GM18868 (cell line): ENCODE measurements at regions not wholly inside any gene's neighbourhood (a gene's known extent, or its start where the extent isn't known, plus 50 kb on each side); places are given as distances from the start of the nearest gene placed in this dataset.
"Not testable (repeated sequence)": the region's sequence is repeated elsewhere in the genome, so short reads cannot be mapped to it uniquely, and the experiment has no call there.

ENCODE experiments used
- ATAC-seq: cut with Tn5 transposase; IDR thresholded peaks from one replicate; pipeline ENCODE4 v1.9.1; 2021; ENCODE audit warnings: mild to moderate bottlenecking, moderate library complexity; ENCODE audit not compliant: unreplicated experiment

- no peak for ATAC-seq
Measured at GRCh38 chr10:28188526-28188925, 114.3 kb downstream of the MPP7 start.

GRCh38 chr10:28186887-28187578 is 115.8 kb downstream of the MPP7 start:
- ATAC-seq = no peak

GRCh38 chr10:28186461-28186860 is 116.4 kb downstream of the MPP7 start:
- no peak for ATAC-seq

- no peak for ATAC-seq
Measured at GRCh38 chr10:28184810-28185209, 118.1 kb downstream of the MPP7 start.

GRCh38 chr10:28181478-28182096 is 121.3 kb downstream of the MPP7 start:
- no peak for ATAC-seq

GRCh38 chr10:28180654-28181053 is 122.2 kb downstream of the MPP7 start:
- no peak for ATAC-seq

- ATAC-seq = no peak
Measured at GRCh38 chr10:28179743-28180099, 123.1 kb downstream of the MPP7 start.

- no peak for ATAC-seq
Measured at GRCh38 chr10:28179006-28179742, 123.7 kb downstream of the MPP7 start.

- no peak for ATAC-seq
Measured at GRCh38 chr10:28177944-28178637, 124.8 kb downstream of the MPP7 start.

- ATAC-seq = not testable (repeated sequence)
Measured at GRCh38 chr10:28176498-28176897, 126.4 kb downstream of the MPP7 start.

- ATAC-seq = no peak
Measured at GRCh38 chr10:28172223-28172610, 130.6 kb downstream of the MPP7 start.

- ATAC-seq = no peak
Measured at GRCh38 chr10:28171468-28172222, 131.2 kb downstream of the MPP7 start.

GRCh38 chr10:28169525-28169924 is 133.3 kb downstream of the MPP7 start:
- no peak for ATAC-seq

GRCh38 chr10:28160866-28161405 is 141.9 kb downstream of the MPP7 start:
- no peak for ATAC-seq

GRCh38 chr10:28157379-28157778 is 145.5 kb downstream of the MPP7 start:
- no peak for ATAC-seq

GRCh38 chr10:28155726-28156125 is 147.1 kb downstream of the MPP7 start:
- no peak for ATAC-seq

GRCh38 chr10:28151636-28152035 is 151.2 kb downstream of the MPP7 start:
- no peak for ATAC-seq

GRCh38 chr10:28149746-28150145 is 150.9 kb upstream of the ODAD2 start:
- no peak for ATAC-seq

- no peak for ATAC-seq
Measured at GRCh38 chr10:28147706-28148105, 148.8 kb upstream of the ODAD2 start.

- ATAC-seq = no peak
Measured at GRCh38 chr10:28139138-28139537, 140.3 kb upstream of the ODAD2 start.
